ENCODE measurements at regions not wholly inside any gene's neighbourhood (a gene's known extent, or its start where the extent isn't known, plus 50 kb on each side); places are given as distances from the start of the nearest gene placed in this dataset.

DNA sequence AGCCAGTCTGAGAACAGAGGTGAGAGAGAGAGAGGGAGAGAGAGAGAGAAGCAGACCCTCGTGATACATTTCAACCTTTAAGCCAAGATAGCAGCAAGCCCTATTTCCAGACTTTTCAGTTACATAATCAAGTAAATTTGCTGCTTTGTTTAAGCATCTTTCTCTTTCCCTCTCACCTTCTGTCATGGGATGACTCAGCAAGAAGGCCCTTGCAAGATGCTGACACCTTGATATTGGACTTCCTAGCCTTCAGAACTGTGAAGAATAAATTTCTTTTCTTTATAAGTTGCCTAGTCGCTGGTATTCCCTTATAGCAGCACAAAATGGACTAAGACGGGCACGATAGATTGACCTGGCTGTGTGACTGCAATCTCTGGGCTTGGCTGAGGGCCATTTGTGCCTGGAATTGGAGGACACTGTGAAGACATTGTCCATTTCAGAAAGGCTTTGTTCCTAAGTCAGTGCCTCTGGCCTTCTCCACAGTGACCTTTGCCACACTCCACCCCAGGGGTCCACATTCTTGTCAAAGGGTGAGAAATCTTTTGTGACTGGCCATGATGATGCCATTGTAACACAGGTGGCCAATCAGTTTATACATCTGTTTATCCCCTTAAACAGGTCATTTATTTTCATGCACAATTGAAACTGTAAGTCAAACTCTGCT is 51.3 kb upstream of the ITSN2 start:
- no peaks in the 10 kb centered on the region for H3K79me2 ChIP-seq (replicated peaks; ENCODE audit: insufficient read depth, low read length)
- no peak overlapping the region for H3K4me2 ChIP-seq (ENCODE audit: low read length)
- no peaks in the 10 kb centered on the region for H3F3A ChIP-seq (ENCODE audit: insufficient read depth, low read length, poor library complexity, severe bottlenecking)
- H3K4me3 ChIP-seq (ENCODE audit: low read length) = no peak overlapping the region
- H4K20me1 ChIP-seq (ENCODE audit: insufficient read depth) = no peaks in the 10 kb centered on the region
- H3K9me2 ChIP-seq (ENCODE audit: insufficient read depth, low read length) = no peaks in the 10 kb centered on the region
- no peak overlapping the region for H2AFZ ChIP-seq (ENCODE audit: low read depth, low read length)
- H3K36me3 ChIP-seq (ENCODE audit: insufficient read depth, low read length) = no peaks in the 10 kb centered on the region
- no peak overlapping the region for H3K27ac ChIP-seq (ENCODE audit: low read length)
- H3K9ac ChIP-seq (ENCODE audit: low read length) = no peak overlapping the region
- no peaks in the 10 kb centered on the region for H3K27me3 ChIP-seq (ENCODE audit: insufficient read depth, low read depth, low read length)
- H3K9me3 ChIP-seq (ENCODE audit: low read length) = no peaks in the 10 kb centered on the region
- TF ChIP-seq TAF1 (IDR thresholded peaks at IDR 0.05; ENCODE audit: low read depth) = no peak
- no peak for TF ChIP-seq EP300 (conservative IDR thresholded peaks at IDR 0.05; ENCODE audit: poor library complexity, severe bottlenecking)
- TF ChIP-seq RAD21 (conservative IDR thresholded peaks at IDR 0.05) = no peak
- TF ChIP-seq, protein P1, sequence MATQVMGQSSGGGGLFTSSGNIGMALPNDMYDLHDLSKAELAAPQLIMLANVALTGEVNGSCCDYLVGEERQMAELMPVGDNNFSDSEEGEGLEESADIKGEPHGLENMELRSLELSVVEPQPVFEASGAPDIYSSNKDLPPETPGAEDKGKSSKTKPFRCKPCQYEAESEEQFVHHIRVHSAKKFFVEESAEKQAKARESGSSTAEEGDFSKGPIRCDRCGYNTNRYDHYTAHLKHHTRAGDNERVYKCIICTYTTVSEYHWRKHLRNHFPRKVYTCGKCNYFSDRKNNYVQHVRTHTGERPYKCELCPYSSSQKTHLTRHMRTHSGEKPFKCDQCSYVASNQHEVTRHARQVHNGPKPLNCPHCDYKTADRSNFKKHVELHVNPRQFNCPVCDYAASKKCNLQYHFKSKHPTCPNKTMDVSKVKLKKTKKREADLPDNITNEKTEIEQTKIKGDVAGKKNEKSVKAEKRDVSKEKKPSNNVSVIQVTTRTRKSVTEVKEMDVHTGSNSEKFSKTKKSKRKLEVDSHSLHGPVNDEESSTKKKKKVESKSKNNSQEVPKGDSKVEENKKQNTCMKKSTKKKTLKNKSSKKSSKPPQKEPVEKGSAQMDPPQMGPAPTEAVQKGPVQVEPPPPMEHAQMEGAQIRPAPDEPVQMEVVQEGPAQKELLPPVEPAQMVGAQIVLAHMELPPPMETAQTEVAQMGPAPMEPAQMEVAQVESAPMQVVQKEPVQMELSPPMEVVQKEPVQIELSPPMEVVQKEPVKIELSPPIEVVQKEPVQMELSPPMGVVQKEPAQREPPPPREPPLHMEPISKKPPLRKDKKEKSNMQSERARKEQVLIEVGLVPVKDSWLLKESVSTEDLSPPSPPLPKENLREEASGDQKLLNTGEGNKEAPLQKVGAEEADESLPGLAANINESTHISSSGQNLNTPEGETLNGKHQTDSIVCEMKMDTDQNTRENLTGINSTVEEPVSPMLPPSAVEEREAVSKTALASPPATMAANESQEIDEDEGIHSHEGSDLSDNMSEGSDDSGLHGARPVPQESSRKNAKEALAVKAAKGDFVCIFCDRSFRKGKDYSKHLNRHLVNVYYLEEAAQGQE (IDR thresholded peaks at IDR 0.05; ENCODE audit: borderline replicate concordance) = no peak
- TF ChIP-seq, protein P2, sequence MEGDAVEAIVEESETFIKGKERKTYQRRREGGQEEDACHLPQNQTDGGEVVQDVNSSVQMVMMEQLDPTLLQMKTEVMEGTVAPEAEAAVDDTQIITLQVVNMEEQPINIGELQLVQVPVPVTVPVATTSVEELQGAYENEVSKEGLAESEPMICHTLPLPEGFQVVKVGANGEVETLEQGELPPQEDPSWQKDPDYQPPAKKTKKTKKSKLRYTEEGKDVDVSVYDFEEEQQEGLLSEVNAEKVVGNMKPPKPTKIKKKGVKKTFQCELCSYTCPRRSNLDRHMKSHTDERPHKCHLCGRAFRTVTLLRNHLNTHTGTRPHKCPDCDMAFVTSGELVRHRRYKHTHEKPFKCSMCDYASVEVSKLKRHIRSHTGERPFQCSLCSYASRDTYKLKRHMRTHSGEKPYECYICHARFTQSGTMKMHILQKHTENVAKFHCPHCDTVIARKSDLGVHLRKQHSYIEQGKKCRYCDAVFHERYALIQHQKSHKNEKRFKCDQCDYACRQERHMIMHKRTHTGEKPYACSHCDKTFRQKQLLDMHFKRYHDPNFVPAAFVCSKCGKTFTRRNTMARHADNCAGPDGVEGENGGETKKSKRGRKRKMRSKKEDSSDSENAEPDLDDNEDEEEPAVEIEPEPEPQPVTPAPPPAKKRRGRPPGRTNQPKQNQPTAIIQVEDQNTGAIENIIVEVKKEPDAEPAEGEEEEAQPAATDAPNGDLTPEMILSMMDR (IDR thresholded peaks at IDR 0.05; ENCODE audit: poor library complexity, severe bottlenecking) = no peak
- no peak for TF ChIP-seq MXI1 (conservative IDR thresholded peaks at IDR 0.05; ENCODE audit: poor library complexity, severe bottlenecking)
- no peak for TF ChIP-seq POLR2AphosphoS5 (IDR thresholded peaks at IDR 0.05)

DNA sequence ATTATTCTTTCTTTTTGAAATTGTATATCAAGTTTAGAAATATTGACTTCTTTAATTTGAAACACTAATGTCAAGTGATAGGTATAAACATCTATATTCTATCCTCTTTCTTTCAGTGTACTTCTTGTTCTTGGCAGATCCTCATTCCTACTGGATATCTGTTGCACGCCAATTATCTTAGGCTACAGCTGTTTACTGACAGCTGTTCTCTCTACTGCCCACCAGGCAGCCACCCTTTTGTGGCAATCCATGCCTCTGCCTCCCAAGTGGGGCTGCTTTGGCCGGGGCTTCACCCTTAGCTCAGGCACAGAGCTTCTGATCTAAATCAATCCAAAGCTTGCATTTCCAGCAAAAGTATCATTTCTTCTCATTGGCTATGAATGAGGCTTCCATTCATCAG is 50.6 kb upstream of the ITSN2 start:
- H2AFZ ChIP-seq (ENCODE audit: low read depth, low read length) = no peak overlapping the region

More for the DNA sequence above, 50.6 kb upstream of the ITSN2 start:
- H4K20me1 ChIP-seq (ENCODE audit: insufficient read depth) = no peaks in the 10 kb centered on the region
- H3F3A ChIP-seq (ENCODE audit: insufficient read depth, low read length, poor library complexity, severe bottlenecking) = no peaks in the 10 kb centered on the region
- no peak overlapping the region for H3K4me2 ChIP-seq (ENCODE audit: low read length)
- H3K4me3 ChIP-seq (ENCODE audit: low read length) = no peak overlapping the region
- H3K9me2 ChIP-seq (ENCODE audit: insufficient read depth, low read length) = no peaks in the 10 kb centered on the region
- TF ChIP-seq TAF1 (IDR thresholded peaks at IDR 0.05; ENCODE audit: low read depth) (no peak), EZH2 (IDR thresholded peaks at IDR 0.05; ENCODE audit: borderline replicate concordance, insufficient read depth, low read length, poor library complexity, severe bottlenecking) (no peak), RAD21 (conservative IDR thresholded peaks at IDR 0.05) (no peak), MXI1 (conservative IDR thresholded peaks at IDR 0.05; ENCODE audit: poor library complexity, severe bottlenecking) (no peak), SMC3 (conservative IDR thresholded peaks at IDR 0.05; ENCODE audit: poor library complexity) (no peak), EP300 (conservative IDR thresholded peaks at IDR 0.05; ENCODE audit: poor library complexity, severe bottlenecking) (no peak), POLR2AphosphoS5 (IDR thresholded peaks at IDR 0.05) (no peak)
- TF ChIP-seq, protein P2 (IDR thresholded peaks at IDR 0.05; ENCODE audit: poor library complexity, severe bottlenecking) = no peak
- TF ChIP-seq, protein P1 (IDR thresholded peaks at IDR 0.05; ENCODE audit: borderline replicate concordance) = no peak
- H3K36me3 ChIP-seq (ENCODE audit: insufficient read depth, low read length) = no peaks in the 10 kb centered on the region
- no peaks in the 10 kb centered on the region for H3K27me3 ChIP-seq (ENCODE audit: insufficient read depth, low read depth, low read length)
- no peaks in the 10 kb centered on the region for H3K9me3 ChIP-seq (ENCODE audit: low read length)
- H3K9ac ChIP-seq (ENCODE audit: low read length) = no peak overlapping the region
- H3K27ac ChIP-seq (ENCODE audit: low read length) = no peak overlapping the region
- no peaks in the 10 kb centered on the region for H3K79me2 ChIP-seq (replicated peaks; ENCODE audit: insufficient read depth, low read length)

Data from neural cell (in vitro differentiated cells).